GM21515 (cell line): ENCODE measurements at regions not wholly inside any gene's neighbourhood (a gene's known extent, or its start where the extent isn't known, plus 50 kb on each side); places are given as distances from the start of the nearest gene placed in this dataset.
"Not testable (repeated sequence)": the region's sequence is repeated elsewhere in the genome, so short reads cannot be mapped to it uniquely, and the experiment has no call there.

Source experiments
- ATAC-seq: cut with Tn5 transposase; IDR thresholded peaks from one replicate; pipeline ENCODE4 v1.9.1; 2021; ENCODE audit not compliant: unreplicated experiment

DNA sequence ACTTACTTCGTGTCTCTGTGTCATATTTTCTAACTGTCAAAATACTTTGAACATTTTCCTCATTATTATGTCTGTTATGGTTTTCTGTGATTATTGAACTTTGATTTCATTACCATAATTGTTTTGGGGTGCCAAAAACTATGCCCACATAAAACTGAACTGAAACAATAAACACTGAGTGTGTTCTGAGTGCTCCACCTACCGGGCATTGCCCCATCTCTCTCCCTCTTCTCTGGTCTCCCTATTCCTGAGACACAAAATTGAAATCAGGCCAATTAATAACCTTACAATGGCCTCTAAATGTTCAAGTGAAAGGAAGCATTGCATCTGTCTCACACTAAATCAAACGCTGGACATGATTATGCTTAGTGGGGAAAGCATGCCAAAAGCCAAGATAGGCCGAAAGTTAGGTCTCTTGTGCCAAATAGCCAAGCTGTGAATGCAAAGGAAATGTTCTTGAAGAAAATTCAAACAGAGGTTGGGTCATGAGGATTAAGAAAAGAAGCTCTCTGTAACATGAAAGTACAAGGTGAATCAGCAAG is 972.3 kb downstream of the PCDH7 start:
- ATAC-seq: no peak

DNA sequence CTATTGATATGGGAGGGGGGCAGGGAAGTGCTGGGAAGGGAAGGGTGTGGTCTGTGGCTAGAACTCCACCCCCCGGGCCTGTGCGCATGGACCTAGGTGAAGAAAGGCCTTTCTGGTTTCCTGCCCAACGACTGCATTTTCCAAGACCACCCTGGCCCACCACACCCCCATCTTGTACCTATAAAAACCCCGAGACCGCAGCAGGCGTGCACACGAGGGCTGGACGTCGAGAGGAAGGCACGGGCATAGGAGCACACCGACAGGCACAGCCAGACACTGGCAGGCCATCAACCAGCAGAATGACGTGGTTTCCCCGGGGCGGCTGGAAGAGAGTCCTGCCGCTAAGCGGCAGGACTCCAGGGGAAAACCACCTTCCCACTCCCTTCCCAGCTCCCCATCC is 981.1 kb downstream of the PCDH7 start:
- no peak for ATAC-seq

DNA sequence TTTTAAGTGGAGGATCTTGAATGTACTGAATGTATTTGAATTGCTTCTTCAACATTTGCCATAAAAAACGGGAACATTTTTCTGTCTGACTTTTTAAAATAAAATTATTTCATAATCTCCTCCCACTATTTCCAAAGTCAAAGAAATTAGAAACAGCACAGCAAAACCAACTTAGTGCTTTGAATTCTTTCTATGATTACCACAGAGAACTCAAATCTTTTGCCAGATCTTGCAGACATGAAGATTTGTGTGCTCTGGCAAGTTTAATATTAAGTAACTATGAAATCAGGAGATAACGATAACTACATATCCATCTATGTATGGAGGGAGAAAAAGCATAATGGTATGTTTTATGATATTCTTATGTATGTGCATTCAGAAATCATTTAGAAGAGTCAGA is 982.2 kb downstream of the PCDH7 start:
- no peak for ATAC-seq

DNA sequence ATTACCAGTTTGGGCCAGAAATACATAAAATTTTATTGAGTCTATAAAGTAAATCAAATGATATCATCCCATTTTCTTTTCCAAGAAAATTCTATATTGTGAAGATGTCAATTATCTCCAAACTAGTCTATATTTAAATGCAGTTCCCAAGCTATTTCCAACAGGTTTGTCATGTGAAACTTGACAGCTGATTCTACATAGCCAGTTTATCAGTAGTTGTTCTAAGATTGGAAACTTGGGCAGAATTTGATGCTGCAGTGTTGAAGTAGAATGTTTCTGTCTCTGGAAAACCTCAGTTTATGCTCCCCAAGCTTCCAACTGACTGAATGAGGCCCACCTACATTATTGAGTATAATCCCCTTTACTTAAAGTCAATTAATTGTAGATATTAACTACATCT is 994.1 kb downstream of the PCDH7 start:
- no peak for ATAC-seq

DNA sequence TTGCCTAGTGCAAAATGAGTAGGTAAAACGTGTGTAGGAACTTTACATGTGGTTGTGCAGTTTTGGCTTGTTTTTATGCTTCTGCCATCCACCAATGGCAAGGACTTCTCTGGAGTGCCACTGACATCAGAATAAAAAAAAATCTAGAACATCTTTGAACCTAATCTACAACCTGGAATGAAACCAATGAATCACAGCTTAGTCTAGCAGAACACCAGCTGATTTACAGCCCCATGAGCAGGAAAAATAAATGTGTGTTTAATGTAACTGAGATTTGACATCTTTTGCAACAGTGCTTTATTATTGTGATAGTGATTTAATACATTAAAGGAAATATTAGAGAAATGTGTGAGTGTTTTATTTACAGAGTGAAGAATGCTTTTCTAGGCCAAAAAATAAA is 995.1 kb downstream of the PCDH7 start:
- no peak for ATAC-seq

DNA sequence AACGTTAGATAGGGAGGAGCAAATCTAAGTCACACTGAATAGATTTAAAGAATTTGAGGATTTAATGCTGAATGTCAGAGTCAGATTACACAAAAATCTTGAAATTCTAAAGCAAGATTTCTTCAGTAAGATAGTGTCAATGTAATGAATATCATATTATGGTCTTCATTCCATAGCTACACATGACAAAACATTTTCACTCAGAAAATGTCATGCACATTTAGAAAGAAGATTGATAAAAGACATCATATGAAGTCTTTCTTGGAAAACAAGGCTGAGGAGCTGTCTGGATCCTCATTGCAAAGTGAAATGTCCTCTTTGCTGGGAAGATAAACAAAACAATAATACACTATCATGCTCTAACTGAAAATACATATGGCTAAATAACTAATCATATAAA is 1006.9 kb downstream of the PCDH7 start:
- ATAC-seq: no peak

DNA sequence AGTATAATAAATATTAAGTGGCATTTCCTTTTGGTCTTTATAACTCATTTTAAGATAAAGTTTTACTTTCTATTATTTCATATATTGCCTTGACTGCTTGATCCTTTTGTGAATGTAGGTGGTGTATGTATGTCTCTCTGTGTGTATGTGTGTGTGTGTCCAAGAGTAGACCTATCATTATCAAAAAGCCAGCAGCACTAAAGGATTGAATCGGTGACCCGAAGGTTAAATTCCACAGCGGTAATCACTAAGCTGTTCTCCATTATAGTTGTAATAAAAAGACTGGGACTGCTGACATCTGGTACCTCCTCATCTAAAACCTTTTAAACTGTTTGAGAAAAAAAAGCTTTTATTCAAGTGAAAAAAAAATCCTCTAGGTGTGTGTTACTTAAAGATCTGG is 1014.8 kb downstream of the PCDH7 start:
- ATAC-seq: no peak

DNA sequence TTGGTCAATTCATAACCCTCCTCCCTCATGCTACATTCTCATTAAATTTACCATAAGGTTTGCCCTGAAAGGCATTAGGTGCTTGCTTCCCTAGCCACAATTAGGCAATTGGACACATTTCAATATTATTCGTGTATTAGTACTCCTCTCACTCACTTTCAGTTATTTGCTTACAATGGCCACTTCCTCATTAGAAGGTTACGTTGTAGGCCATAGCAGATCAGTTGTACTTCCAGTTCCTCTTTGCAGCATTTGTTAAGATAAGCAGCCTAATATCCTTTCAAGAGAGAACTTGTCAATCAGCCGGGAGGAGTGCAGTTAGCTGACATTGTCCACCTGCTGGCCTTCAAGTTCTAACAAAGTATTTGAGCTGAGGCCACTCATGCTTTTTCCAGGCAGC is 1017.2 kb downstream of the PCDH7 start:
- ATAC-seq: no peak

DNA sequence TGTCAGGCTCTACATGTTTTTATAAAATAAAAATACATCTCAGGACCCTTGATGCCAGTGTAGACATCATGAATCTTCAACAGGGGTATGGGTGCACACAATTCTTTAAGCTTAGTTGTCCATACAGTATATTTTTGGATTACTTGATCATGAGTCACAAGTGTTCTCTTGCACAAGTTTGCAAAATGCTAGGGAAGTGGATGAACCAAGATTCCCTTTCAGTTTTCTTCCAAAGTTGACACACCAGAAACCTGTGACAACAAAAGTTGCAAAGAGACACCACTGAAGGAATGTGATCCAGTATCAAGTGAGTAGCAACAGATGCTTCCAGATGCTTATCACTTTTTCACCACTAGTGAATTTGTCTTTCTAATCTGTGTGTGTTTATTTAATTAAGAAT is 1021.2 kb downstream of the PCDH7 start:
- ATAC-seq: no peak

DNA sequence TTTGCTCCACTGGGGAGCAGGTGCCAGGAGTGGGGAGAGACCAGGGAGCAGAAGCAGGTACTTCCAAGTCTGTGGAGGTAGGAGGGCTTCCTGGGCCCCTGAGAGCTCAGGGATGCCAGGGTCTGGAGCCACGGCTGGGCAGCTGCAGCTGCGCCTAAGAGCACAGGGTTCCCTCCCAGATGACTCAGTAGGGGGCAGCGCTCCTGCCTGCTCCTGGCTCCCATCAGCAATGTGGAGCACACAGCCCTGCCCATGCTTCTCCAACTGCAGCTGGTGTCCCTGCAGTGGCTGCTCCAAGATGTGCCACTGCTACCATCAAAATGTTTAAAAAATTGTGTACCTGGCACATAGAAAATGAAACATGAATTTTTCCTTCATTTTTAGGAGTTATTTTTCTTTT is 1028.2 kb downstream of the PCDH7 start:
- no peak for ATAC-seq

DNA sequence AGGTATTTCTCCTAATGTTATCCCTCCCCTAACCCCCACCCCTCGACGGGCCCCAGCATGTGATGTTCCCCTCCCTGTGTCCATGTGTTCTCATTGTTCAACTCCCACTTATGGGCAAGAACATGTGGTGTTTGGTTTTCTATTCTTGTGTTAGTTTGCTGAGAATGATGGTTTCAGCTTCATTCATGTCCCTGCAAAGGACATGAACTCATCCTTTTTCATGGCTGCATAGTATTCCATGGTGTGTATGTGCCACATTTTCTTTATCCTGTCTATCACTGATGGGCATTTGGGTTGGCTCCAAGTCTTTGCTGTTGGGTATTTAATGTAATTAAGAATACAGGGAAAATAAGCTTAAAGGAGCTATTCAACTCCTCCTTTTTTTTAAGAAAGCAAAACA is 1030.4 kb downstream of the PCDH7 start:
- ATAC-seq: not testable (repeated sequence)

DNA sequence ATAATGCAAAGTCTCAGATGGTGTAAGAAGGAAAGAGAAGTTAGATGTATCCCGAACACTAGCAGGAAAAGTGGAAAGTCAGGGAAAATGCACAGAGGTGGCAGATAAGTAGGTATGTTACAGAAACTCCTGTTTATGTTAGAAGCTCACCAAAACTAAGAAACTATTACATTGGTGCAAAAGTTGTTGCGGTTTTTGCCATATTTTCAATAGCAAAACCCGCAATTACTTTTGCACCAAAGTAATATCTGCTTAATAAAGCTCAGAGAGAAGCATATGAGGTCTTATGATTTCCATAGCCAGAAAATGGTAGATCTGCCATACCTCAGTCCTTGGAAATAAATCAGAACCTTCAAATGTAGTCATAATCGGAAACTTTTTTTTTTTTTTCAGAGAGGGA is 1035.6 kb downstream of the PCDH7 start:
- no peak for ATAC-seq

DNA sequence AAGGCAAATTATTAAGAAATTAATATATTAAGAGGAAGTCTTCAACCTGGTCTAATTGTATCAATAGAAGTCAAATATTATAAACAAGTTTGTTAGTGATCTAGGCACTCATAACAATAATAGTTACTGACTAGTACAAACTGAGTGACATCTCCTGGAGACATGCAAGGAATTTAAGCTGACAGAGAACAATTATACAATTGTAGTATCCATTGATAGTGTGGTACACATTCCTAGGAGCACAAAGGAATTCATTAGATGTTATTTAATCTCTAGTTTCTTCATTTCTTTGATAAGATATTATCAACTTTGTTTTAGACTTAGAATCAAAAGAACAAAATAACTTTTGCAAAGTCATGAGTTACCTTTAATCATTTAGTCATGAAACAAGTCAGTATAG is 1048.6 kb downstream of the PCDH7 start:
- no peak for ATAC-seq

DNA sequence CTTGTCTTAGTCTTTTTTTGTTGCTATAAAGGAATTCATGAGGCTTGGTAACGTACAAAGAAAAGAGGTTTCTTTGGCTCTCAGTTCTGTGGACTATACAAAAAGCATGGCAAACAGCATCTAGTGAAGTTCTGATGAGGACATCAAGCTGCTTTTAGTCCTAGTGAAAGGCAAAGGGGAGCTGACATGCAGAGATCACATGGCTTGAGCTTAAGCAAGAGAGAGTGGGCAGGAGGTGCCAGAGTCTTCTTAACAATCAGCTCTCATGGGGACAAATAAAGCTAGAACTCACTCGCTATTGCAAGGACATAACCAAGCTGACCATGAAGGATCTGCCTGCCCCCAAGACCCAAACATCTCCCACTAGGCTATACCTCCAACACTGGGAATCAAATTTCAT is 1063.1 kb downstream of the PCDH7 start:
- ATAC-seq: no peak

DNA sequence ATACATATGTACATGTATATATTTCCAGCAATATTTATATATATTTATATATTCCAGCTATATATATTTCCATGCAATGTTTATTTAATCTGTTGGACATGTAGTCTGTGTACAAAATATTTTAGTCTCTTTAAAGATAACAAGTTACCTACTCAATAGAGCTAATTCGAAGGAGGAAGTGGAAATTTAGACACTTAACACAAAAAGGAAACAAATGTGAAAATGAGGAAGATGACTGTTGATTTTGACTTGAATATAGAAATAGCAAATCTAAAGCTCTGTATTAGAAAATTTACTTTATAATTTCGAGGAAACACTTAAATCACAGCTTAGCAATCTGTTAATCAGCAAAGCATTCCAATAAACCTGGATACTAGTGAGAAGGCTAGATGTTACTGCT is 1064.4 kb downstream of the PCDH7 start:
- no peak for ATAC-seq

DNA sequence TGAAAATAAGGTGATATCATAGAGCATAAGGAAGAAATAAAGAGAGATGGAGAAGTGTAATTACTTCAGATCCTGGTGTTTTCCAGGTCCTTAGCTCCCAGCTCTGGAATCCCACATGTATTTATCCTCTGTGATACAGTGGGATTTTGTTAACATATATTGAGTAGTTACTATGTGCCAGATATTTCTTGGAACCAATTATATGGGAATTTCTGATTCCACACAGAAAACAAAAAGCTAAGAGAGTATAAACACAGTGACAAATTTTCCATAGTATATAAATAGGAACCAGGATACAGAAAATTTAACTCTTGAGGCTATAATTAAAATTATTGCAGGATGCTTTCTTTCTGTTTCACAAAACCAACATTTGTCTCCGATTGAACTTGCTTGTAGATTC is 1067.5 kb downstream of the PCDH7 start:
- ATAC-seq: no peak

DNA sequence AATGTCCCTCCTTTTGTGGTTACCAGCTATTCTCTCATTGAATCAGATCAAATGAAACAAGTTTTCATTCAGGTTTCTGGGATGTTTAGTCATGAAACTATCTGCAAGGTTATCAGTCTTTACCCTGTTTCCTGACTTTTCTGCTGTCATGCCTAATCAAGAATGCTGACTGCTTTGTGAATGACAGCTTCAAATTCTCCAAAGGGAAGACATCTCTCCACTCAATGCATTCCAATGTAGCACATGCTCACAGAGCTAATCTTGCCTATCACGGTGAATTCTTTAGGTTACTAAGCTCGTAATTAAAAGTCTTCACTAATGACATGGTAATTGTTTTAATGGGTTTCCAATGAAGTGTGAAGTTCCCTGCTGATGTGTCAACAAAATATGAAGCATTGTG is 1068.5 kb downstream of the PCDH7 start:
- no peak for ATAC-seq

DNA sequence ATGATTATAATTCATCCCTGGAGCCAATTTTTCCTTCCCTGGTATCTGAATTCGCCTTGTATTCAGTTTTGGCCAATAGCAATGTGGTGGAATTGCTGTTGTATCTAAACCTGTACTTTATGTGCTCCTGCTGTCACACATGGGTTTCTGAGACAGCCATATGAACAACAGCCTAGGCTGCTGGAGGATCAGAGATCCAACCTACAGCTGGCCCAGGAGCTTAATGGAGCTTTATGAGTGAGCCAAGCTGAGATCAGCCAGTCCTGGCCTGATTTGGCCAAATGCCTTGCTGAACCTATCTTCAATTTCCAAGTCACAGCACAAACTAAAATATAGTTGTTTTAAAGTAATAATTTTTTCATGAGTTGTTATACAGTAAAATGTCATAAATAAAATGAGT is 1071.5 kb downstream of the PCDH7 start:
- no peak for ATAC-seq

DNA sequence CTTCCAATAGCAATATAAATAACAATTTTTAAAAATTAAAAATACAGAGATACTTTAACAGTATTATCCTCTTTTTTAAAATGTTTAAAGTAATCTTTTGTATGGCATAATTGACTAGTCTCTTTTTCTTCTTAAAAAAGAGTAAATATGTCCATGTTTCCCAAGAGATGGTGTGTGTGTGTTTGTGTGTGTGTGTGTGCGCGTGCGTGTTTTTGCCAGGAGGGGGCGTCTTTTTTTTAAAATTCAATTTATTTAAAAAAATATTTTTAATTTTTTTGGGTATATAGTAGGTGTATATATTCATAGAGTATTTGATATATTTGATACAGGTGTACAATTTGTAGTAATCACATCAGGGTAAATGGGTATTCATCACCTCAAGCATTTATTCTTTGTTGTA is 1073.7 kb downstream of the PCDH7 start:
- no peak for ATAC-seq

DNA sequence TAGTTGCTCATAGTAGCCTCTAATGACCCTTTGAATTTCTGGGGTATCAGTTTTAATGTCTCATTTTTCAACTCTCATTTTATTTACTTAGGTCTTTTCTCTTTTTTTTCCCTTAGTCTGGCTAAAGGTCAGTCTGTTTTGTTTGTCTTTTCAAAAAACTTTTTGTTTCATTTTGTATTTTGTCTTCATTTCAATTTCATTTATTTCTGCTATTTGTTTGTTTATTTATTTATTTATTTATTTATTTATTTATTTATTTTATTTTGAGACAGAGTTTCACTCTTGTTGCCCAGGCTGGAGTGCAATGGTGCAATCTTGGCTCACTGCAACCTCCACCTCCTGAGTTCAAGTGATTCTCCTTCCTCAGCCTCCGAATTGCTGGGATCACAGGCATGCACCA is 1076.9 kb downstream of the PCDH7 start:
- ATAC-seq: not testable (repeated sequence)

DNA sequence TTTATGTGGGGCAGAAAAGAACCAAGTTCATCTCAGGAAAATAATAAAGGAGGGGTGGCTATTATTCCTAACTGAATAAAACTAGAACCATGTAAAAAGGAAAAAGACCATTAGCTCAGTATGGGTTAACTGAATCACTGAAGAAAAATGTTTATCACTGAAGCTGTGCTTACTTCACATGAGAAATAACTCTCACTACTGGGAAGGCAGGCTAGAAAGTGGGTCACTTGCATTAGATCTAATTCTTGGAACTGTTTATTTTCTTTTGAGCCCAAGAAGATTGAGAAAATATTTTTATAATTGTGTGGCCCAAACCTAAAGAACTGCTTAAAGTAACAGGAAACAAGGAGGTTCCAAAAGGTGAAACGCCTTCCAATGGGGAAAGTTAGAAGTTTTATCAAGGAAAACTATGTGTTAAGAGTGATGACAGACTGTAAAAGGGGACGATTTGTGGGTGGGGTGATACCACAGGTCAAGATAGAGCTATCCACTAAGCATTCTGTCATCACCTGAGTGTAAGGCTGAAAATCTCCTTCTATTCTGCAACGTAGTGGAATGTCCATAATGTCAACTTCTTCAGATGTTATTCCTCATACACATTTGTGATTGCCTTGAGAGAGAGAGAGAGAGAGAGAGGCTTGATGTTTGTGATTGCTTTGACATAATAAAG is 1083.5 kb downstream of the PCDH7 start:
- no peak for ATAC-seq

DNA sequence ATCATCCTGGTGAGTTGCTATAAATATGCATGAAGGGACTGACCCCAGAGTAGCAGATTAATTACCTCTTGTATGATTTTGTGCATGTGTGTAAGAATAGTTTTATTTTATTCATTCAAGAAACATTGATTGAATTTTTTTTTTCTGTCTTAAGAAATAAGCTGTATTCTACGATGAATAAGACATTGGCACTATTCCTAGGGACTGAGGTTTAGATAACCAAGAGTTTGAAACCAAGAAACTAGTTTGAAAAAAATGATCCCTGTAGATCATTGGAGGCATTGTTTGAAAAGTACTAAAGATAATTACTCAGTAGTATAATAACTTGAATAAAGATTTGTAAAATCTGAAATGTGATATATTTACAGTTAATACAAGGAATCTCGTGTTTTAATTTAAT is 1086.9 kb downstream of the PCDH7 start:
- no peak for ATAC-seq

DNA sequence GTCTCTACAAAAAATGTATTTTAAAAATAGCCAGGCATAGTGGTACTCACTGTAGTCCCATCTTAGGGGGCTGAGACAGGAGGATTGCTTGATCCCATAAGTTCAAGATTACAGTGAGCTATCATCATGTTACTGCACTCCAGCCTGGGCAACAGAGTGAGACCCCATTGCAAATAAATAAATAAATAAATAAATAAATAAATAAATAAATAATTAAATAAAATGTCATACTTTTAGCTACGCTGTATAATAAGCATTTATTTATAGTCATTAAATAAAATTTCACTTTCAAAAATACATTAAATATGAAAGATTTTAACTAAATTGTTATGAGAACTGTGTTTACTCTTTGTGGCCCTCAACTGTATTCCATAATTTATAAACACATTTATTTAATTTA is 1124.2 kb downstream of the PCDH7 start:
- no peak for ATAC-seq
